HepG2 (cell line): ENCODE measurements at regions not wholly inside any gene's neighbourhood (a gene's known extent, or its start where the extent isn't known, plus 50 kb on each side); places are given as distances from the start of the nearest gene placed in this dataset.

ENCODE experiments used
- ATAC-seq: fragments of 200-7000 bp; cut with Tn5 transposase; 3 replicates; pipeline ENCODE4 v1.9.1; 2020; ENCODE audit warnings: mild to moderate bottlenecking, moderate library complexity
- BruUV-seq: library from RNA; stranded (reverse); fragments of 400-500 nt; replicated peaks from 2 replicates; lab custom pipeline; 2021; lab: Mats Ljungman, UMichigan
- CTCF ChIA-PET: fragments of 300-600 bp; formaldehyde crosslinking; extraction: SDS; loops from one replicate; lab custom pipeline; 2021; ENCODE audit warnings: low total read pairs, inconsistent platforms, low intra/inter-chr PET ratio; lab: Yijun Ruan, JAX
- POLR2A ChIA-PET: fragments of 350-600 bp; sonication (Branson Sonifier 250); formaldehyde crosslinking; loops from one replicate; lab custom pipeline; 2020; ENCODE audit warnings: antibody characterized with exemption, inconsistent platforms; lab: Yijun Ruan, JAX
- DNase-seq: peaks from one replicate; pipeline ENCODE4 v3.0.0-alpha.2; 2015; ENCODE audit warnings: low spot score
- FAIRE-seq: peaks from 3 replicates; lab custom pipeline; 2011; peaks lifted over from hg19 to GRCh38; lab: Jason Lieb, UNC
- H2AFZ ChIP-seq: one replicate; pipeline ENCODE4 v1.6.1; 2011; ENCODE audit warnings: low read length, inconsistent platforms
- H3K27ac ChIP-seq: fragments of 300-600 bp; 3 replicates; pipeline ENCODE4 v1.8.0; 2011; ENCODE audit warnings: mixed run types, mild to moderate bottlenecking, mixed read lengths, low read length, inconsistent platforms; ENCODE audit not compliant: insufficient read depth; ENCODE audit errors: extremely low read length
- H3K27me3 ChIP-seq, 2 experiments: fragments of 200-600 bp in 1 of 2; 2 replicates in 1 of 2; 3 replicates in 1 of 2; pipeline versions ENCODE4 v1.6.0 to v1.8.0; 2011; ENCODE audit warnings: low read length in 2 of 2, mild to moderate bottlenecking in 2 of 2, moderate library complexity in 2 of 2, inconsistent platforms in 1 of 2; ENCODE audit not compliant: insufficient read depth in 2 of 2, control insufficient read depth in 1 of 2
- H3K36me3 ChIP-seq, 2 experiments: fragments of 200-600 bp in 1 of 2; replicated peaks in 1 of 2; 2 replicates in 1 of 2; 3 replicates in 1 of 2; pipeline versions ENCODE4 v1.5.1 to v1.8.0; 2011; ENCODE audit warnings: low read length in 2 of 2, inconsistent platforms in 1 of 2; ENCODE audit not compliant: insufficient read depth in 2 of 2, control insufficient read depth in 1 of 2
- H3K4me1 ChIP-seq: 2 replicates; pipeline ENCODE4 v1.5.1; 2012; ENCODE audit warnings: low read length, inconsistent platforms; ENCODE audit not compliant: insufficient read depth
- H3K4me2 ChIP-seq: 2 replicates; pipeline ENCODE4 v1.6.0; 2011; ENCODE audit warnings: low read depth, low read length, inconsistent platforms
- H3K4me3 ChIP-seq, 3 experiments: fragments of 200-600 bp in 1 of 3; sonication (generic), shearing (Covaris generic) in 1 of 3; replicated peaks in 1 of 3; 2 replicates each; pipeline ENCODE4 v1.5.1; 2011 to 2016; ENCODE audit warnings: low read length in 3 of 3, inconsistent platforms in 2 of 3, low read depth in 2 of 3, mild to moderate bottlenecking in 2 of 3, control low read depth in 1 of 3, mixed read lengths in 1 of 3; ENCODE audit not compliant: insufficient read depth in 1 of 3
- H3K79me2 ChIP-seq: one replicate; pipeline ENCODE4 v1.6.1; 2011; ENCODE audit warnings: low read length, inconsistent platforms; ENCODE audit not compliant: insufficient read depth
- H3K9ac ChIP-seq: 2 replicates; pipeline ENCODE4 v1.6.0; 2011; ENCODE audit warnings: mild to moderate bottlenecking, low read depth, low read length, inconsistent platforms; ENCODE audit not compliant: insufficient read depth
- H3K9me3 ChIP-seq: 2 replicates; pipeline ENCODE4 v1.5.1; 2012; ENCODE audit warnings: mild to moderate bottlenecking, low read length
- H4K20me1 ChIP-seq: 2 replicates; pipeline ENCODE4 v1.6.0; 2011; ENCODE audit warnings: inconsistent platforms, mild to moderate bottlenecking, low read length, moderate library complexity; ENCODE audit not compliant: insufficient read depth
- ARID2 ChIP-seq: sonication (generic); formaldehyde crosslinking; IDR thresholded peaks from 2 replicates; pipeline ENCODE4 v1.8.1; 2022; ENCODE audit warnings: mild to moderate bottlenecking, missing genetic modification reagents, borderline replicate concordance
- HBP1 ChIP-seq: IDR thresholded peaks from 2 replicates; pipeline ENCODE4 v1.6.1; 2016; ENCODE audit warnings: low read depth, control low read depth
- KLF12 ChIP-seq: sonication (generic); formaldehyde crosslinking; IDR thresholded peaks from 2 replicates; pipeline ENCODE4 v1.4.0; 2020; ENCODE audit warnings: missing genetic modification reagents, borderline replicate concordance
- MYNN ChIP-seq: sonication (generic); formaldehyde crosslinking; IDR thresholded peaks from 2 replicates; pipeline ENCODE4 v1.4.0; 2020; ENCODE audit warnings: mild to moderate bottlenecking, low read depth, missing genetic modification reagents
- TEAD3 ChIP-seq: optimal IDR thresholded peaks from 2 replicates; pipeline ENCODE3; 2016; ENCODE audit warnings: borderline replicate concordance
- ZBTB49 ChIP-seq: sonication (generic); formaldehyde crosslinking; IDR thresholded peaks from 2 replicates; pipeline ENCODE4 v1.4.0; 2020; ENCODE audit warnings: missing genetic modification reagents, borderline replicate concordance
- ZBTB7B ChIP-seq: sonication (generic); formaldehyde crosslinking; IDR thresholded peaks from 2 replicates; pipeline ENCODE4 v1.4.0; 2020; ENCODE audit warnings: missing genetic modification reagents
- ZNF180 ChIP-seq: sonication (generic); formaldehyde crosslinking; IDR thresholded peaks from 2 replicates; pipeline ENCODE4 v1.4.0; 2020; ENCODE audit warnings: low read depth, missing genetic modification reagents, borderline replicate concordance
- ZNF556 ChIP-seq: sonication (generic); formaldehyde crosslinking; IDR thresholded peaks from 2 replicates; pipeline ENCODE4 v1.4.0; 2020; ENCODE audit warnings: mild to moderate bottlenecking, missing genetic modification reagents, borderline replicate concordance
- ZNF605 ChIP-seq: sonication (generic); formaldehyde crosslinking; IDR thresholded peaks from 2 replicates; pipeline ENCODE4 v1.8.0; 2022; ENCODE audit warnings: mild to moderate bottlenecking, missing genetic modification reagents
- ZNF687 ChIP-seq: sonication (generic); formaldehyde crosslinking; IDR thresholded peaks from 2 replicates; pipeline ENCODE4 v1.5.1; 2020; ENCODE audit warnings: mild to moderate bottlenecking, missing genetic modification reagents, moderate library complexity
- ZNF891 ChIP-seq: sonication (generic); formaldehyde crosslinking; IDR thresholded peaks from 2 replicates; pipeline ENCODE4 v1.5.0; 2020; ENCODE audit warnings: mild to moderate bottlenecking, missing genetic modification reagents
- WGBS: methylation state at CpG from one replicate; pipeline ENCODE4 v1.1.6; 2017; ENCODE audit warnings: low lambda C conversion rate; 5-methylcytosine and 5-hydroxymethylcytosine counted together
- in situ Hi-C: cut with HindIII; loops from 2 replicates; pipeline ENCODE4 v1.10.0; 2017; ENCODE audit warnings: low pct_unique_long_range_greater_than_20kb; ENCODE audit not compliant: extremely low pct_ligation_motif_present
- intact Hi-C: fragments of 100-400 bp; cut with micrococcal nuclease; formaldehyde crosslinking; loops from one replicate; pipeline ENCODE4 v1.10.0; 2022; ENCODE audit not compliant: unreplicated experiment
- TF ChIP-seq, protein P1 (sequence below): fragments of 450-650 bp; IDR thresholded peaks from 2 replicates; pipeline ENCODE4 v1.6.1; 2017
- TF ChIP-seq, protein P2 (sequence below): sonication (generic); formaldehyde crosslinking; IDR thresholded peaks from 2 replicates; pipeline ENCODE4 v1.4.0; 2020; ENCODE audit warnings: missing genetic modification reagents

- Histone ChIP-seq H4K20me1 (no peaks in the 10 kb centered on the region), H3K9ac (no peak overlapping the region), H3K27ac (no peak overlapping the region), H3K4me1 (no peaks in the 10 kb centered on the region), H3K79me2 (no peaks in the 10 kb centered on the region), H3K9me3 (no peaks in the 10 kb centered on the region), H3K4me2 (no peak overlapping the region), H2AFZ (no peak overlapping the region), H3K36me3 (no peaks in the 10 kb centered on the region), H3K4me3 (no peak overlapping the region), H3K27me3 (no peaks in the 10 kb centered on the region; a peak in 1 of 5 replicates)
- FAIRE-seq = no peak
- no TSS peak for BruUV-seq
- no peak for DNase-seq
- 6% methylated on average over 1 of the region's 1 CpG for WGBS
- intact Hi-C loops (no loop called here), in situ Hi-C loops (no loop called here)
- CTCF ChIA-PET = no interaction called here
- POLR2A ChIA-PET = no interaction called here
- ATAC-seq = no peak
- TF ChIP-seq ZNF180 (CRISPR knock-in tag) (no peak), MYNN (CRISPR knock-in tag) (no peak), TEAD3 (CRISPR knock-in tag) (no peak), ZNF556 (CRISPR knock-in tag) (no peak), ZBTB49 (CRISPR knock-in tag) (no peak), ZNF605 (CRISPR knock-in tag) (no peak), HBP1 (CRISPR knock-in tag) (no peak), ZBTB7B (CRISPR knock-in tag) (no peak), KLF12 (no peak), ZNF891 (no peak), ARID2 (CRISPR knock-in tag) (no peak), ZNF687 (CRISPR knock-in tag) (no peak)
- TF ChIP-seq, protein P1, sequence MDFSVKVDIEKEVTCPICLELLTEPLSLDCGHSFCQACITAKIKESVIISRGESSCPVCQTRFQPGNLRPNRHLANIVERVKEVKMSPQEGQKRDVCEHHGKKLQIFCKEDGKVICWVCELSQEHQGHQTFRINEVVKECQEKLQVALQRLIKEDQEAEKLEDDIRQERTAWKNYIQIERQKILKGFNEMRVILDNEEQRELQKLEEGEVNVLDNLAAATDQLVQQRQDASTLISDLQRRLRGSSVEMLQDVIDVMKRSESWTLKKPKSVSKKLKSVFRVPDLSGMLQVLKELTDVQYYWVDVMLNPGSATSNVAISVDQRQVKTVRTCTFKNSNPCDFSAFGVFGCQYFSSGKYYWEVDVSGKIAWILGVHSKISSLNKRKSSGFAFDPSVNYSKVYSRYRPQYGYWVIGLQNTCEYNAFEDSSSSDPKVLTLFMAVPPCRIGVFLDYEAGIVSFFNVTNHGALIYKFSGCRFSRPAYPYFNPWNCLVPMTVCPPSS = no peak
- TF ChIP-seq, protein P2, sequence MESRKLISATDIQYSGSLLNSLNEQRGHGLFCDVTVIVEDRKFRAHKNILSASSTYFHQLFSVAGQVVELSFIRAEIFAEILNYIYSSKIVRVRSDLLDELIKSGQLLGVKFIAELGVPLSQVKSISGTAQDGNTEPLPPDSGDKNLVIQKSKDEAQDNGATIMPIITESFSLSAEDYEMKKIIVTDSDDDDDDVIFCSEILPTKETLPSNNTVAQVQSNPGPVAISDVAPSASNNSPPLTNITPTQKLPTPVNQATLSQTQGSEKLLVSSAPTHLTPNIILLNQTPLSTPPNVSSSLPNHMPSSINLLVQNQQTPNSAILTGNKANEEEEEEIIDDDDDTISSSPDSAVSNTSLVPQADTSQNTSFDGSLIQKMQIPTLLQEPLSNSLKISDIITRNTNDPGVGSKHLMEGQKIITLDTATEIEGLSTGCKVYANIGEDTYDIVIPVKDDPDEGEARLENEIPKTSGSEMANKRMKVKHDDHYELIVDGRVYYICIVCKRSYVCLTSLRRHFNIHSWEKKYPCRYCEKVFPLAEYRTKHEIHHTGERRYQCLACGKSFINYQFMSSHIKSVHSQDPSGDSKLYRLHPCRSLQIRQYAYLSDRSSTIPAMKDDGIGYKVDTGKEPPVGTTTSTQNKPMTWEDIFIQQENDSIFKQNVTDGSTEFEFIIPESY (CRISPR knock-in tag) = no peak
These were observed 208.4 kb downstream of the OMA1 start for GRCh38 chr1:58338081-58338480.
